ENCODE measurements at regions not wholly inside any gene's neighbourhood (a gene's known extent, or its start where the extent isn't known, plus 50 kb on each side); places are given as distances from the start of the nearest gene placed in this dataset.

DNA sequence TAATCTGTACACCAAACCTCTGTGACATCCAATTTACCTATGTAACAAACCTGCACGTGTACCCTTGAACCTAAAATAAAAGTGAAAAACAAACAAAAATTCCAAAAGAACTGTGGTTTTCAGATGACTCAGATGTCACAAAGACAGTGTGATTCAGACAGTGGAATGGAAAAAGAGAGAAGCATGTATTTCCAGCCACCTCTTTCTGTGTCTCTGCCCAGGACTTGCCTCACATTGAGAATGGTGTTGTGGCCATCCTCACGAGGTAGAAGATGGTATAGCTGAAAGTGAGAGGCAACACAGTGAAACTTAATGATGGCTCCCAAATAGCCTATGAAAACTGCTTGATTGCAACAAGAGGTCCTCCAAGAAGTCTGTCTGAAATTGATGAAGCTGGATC, 78.0 kb downstream of the ARL5B start:
- TF ChIP-seq, protein P1, sequence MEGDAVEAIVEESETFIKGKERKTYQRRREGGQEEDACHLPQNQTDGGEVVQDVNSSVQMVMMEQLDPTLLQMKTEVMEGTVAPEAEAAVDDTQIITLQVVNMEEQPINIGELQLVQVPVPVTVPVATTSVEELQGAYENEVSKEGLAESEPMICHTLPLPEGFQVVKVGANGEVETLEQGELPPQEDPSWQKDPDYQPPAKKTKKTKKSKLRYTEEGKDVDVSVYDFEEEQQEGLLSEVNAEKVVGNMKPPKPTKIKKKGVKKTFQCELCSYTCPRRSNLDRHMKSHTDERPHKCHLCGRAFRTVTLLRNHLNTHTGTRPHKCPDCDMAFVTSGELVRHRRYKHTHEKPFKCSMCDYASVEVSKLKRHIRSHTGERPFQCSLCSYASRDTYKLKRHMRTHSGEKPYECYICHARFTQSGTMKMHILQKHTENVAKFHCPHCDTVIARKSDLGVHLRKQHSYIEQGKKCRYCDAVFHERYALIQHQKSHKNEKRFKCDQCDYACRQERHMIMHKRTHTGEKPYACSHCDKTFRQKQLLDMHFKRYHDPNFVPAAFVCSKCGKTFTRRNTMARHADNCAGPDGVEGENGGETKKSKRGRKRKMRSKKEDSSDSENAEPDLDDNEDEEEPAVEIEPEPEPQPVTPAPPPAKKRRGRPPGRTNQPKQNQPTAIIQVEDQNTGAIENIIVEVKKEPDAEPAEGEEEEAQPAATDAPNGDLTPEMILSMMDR (IDR thresholded peaks at IDR 0.05) = no peak
- TF ChIP-seq POLR2A (IDR thresholded peaks at IDR 0.05) = no peak
- TF ChIP-seq POLR2AphosphoS5 (IDR thresholded peaks at IDR 0.05; ENCODE audit: insufficient read depth in 1 of 2, low read depth in 1 of 2) = no peak
